HFFc6 (cell line): ENCODE measurements at regions not wholly inside any gene's neighbourhood (a gene's known extent, or its start where the extent isn't known, plus 50 kb on each side); places are given as distances from the start of the nearest gene placed in this dataset.

ENCODE experiments used
- DNase-seq: peaks from one replicate; pipeline ENCODE4 v3.0.0-alpha.2; 2018
- H3K27ac Mint-ChIP-seq: 2 replicates; pipeline ENCODE4 v1.8.0; 2020; ENCODE audit warnings: mild to moderate bottlenecking, mixed read lengths
- H3K27me3 Mint-ChIP-seq: 2 replicates; pipeline ENCODE4 v1.8.0; 2021; ENCODE audit warnings: mild to moderate bottlenecking, moderate library complexity, mixed read lengths; ENCODE audit not compliant: insufficient read depth
- H3K36me3 Mint-ChIP-seq: 2 replicates; pipeline ENCODE4 v1.8.0; 2021; ENCODE audit warnings: low read depth, mixed read lengths
- H3K4me1 Mint-ChIP-seq: 2 replicates; pipeline ENCODE4 v1.8.0; 2020; ENCODE audit warnings: low read depth, mixed read lengths
- H3K4me3 Mint-ChIP-seq: 2 replicates; pipeline ENCODE4 v1.8.0; 2020; ENCODE audit warnings: mild to moderate bottlenecking, moderate library complexity, mixed read lengths
- H3K9me3 Mint-ChIP-seq: 2 replicates; pipeline ENCODE4 v1.8.0; 2020; ENCODE audit warnings: mild to moderate bottlenecking, mixed read lengths
- TF ChIP-seq, protein P1 (sequence below): fragments of 200-600 bp; sonication (generic); IDR thresholded peaks from 2 replicates; pipeline ENCODE4 v1.5.0; 2021; ENCODE audit warnings: antibody characterized with exemption, mild to moderate bottlenecking

DNA sequence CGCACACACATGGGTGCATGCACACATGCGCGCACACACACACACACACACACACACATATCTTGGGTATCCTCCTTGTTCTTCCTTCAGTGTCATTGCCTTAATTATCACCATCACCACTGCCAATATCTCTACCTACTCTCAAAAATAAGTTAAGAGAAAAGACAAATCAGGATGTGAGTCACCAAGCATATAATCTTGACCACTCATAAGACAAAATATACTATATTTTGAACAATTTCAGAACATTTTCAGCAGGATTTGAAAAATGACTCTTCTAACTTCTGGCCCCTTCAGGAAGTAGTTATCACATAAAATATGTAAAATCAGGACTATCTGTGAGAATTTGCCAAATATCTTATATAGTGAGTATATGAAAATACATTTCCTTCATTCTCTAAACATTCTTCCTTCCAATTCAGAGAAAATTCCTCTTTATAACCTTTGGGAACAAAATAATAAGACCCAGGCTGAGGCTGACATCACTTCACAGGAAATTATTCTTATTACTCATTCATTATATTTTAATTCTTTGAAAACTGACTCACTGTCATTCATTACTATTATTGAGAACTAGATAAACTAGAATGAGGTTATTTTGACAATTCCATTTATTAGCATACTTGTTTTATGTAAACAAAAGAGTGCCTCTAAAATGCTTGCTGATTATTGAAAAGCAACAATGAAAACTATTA is 772.0 kb upstream of the ACO1 start:
- DNase-seq, result no peak
- H3K27ac Mint-ChIP-seq, result no peak overlapping the region
- H3K36me3 Mint-ChIP-seq, result no peaks in the 10 kb centered on the region
- peaks cover 39% of the 10 kb centered on the region for H3K9me3 Mint-ChIP-seq
- no peak overlapping the region for H3K4me3 Mint-ChIP-seq
- no peaks in the 10 kb centered on the region for H3K4me1 Mint-ChIP-seq
- H3K27me3 Mint-ChIP-seq, result no peaks in the 10 kb centered on the region
- TF ChIP-seq, protein P1, sequence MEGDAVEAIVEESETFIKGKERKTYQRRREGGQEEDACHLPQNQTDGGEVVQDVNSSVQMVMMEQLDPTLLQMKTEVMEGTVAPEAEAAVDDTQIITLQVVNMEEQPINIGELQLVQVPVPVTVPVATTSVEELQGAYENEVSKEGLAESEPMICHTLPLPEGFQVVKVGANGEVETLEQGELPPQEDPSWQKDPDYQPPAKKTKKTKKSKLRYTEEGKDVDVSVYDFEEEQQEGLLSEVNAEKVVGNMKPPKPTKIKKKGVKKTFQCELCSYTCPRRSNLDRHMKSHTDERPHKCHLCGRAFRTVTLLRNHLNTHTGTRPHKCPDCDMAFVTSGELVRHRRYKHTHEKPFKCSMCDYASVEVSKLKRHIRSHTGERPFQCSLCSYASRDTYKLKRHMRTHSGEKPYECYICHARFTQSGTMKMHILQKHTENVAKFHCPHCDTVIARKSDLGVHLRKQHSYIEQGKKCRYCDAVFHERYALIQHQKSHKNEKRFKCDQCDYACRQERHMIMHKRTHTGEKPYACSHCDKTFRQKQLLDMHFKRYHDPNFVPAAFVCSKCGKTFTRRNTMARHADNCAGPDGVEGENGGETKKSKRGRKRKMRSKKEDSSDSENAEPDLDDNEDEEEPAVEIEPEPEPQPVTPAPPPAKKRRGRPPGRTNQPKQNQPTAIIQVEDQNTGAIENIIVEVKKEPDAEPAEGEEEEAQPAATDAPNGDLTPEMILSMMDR, result no peak

DNA sequence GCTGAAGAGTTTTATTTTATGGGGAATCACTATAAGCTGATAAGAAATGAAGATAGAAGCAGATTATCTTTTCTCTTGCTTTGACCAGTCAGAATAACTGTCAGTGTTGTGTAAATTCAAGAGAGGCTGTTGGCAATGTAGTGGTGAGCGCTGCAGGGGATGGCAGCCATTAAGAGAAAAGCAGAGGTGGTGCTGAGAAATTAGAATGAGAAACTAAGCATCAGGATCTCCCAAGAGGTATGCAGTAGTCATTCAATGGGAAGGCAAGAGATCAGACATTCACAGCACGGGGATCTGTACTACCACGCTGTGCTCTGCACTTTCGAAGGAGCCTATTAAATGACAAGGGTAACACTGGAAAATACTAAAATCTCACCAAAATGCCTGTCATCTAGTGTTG is 768.5 kb upstream of the ACO1 start:
- Mint-ChIP-seq H3K9me3 (peaks cover 26% of the 10 kb centered on the region), H3K27ac (no peak overlapping the region), H3K4me1 (no peaks in the 10 kb centered on the region)

DNA sequence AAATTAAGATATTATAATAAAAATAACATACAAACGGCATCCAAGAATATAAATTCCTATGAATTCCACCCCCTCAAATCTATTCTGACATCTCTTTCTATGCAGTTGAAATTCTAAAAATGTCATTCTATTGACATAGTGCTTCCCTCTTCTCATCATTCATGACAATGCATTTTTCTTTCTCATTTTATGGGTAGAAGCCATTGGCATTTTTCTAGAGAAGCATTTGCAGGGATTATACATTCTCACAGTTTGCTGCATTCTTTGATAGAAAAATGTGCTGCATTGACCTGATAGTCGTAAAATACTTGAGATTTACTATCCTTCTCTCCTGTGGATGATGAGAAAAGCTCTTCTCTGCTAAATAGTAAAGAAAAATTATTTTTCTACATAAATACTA is 760.9 kb upstream of the ACO1 start:
- TF ChIP-seq, protein P1, result no peak
- Mint-ChIP-seq H3K4me3 (no peak overlapping the region), H3K9me3 (peaks cover 4% of the 10 kb centered on the region), H3K27me3 (no peaks in the 10 kb centered on the region), H3K4me1 (no peaks in the 10 kb centered on the region), H3K27ac (no peak overlapping the region), H3K36me3 (no peaks in the 10 kb centered on the region)
- no peak for DNase-seq

More for the DNA sequence above, 768.5 kb upstream of the ACO1 start:
- TF ChIP-seq, protein P1, result no peak
- Mint-ChIP-seq H3K4me3 (no peak overlapping the region), H3K27me3 (no peaks in the 10 kb centered on the region), H3K36me3 (no peaks in the 10 kb centered on the region)
- DNase-seq, result no peak

DNA sequence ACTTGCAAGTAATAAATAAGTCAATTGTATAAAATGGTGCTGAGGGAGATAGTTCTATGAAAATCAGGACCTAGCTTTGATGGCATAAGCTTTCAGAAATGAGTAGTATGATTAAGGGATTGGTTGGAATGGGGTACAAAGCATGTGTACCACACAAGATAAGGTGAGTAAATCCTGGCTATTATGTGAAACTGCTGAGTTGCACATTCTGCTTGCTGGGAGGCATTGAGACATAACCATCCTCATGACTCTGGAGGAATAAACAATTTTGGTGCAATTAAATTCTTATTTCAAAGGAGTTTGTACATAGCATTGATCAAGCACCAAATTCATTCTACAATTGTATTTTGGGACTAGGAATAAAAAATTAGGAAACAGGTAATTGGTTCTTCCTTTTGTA is 755.2 kb upstream of the ACO1 start:
- Mint-ChIP-seq H3K9me3 (peaks cover 4% of the 10 kb centered on the region; the same call in 1 of the 2 replicates), H3K4me1 (no peaks in the 10 kb centered on the region), H3K27ac (no peak overlapping the region), H3K4me3 (no peak overlapping the region), H3K36me3 (no peaks in the 10 kb centered on the region), H3K27me3 (no peaks in the 10 kb centered on the region)
- no peak for DNase-seq
- TF ChIP-seq, protein P1, result no peak

DNA sequence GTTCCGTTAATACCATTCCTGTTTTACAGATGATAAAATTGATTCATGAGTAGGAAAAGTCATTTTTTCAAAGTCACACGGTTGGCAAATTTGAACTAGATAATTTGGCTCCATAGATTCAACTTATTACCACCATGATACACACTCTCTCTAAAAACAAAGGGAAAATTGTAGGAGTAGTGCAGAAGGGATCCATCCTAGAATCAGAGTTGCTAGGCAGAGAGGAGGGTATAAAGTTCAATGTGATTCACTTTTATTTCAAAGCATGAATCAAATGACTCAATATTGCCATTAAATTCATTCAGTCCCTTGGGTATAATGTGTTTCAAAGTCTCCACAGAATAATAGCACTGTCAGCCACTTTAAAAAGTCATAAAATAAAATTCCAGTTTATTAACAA is 747.2 kb upstream of the ACO1 start:
- Mint-ChIP-seq H3K27ac (no peak overlapping the region), H3K36me3 (no peaks in the 10 kb centered on the region), H3K9me3 (peaks cover 18% of the 10 kb centered on the region), H3K27me3 (no peaks in the 10 kb centered on the region), H3K4me3 (no peak overlapping the region), H3K4me1 (no peaks in the 10 kb centered on the region)
- TF ChIP-seq, protein P1, result no peak
- no peak for DNase-seq

DNA sequence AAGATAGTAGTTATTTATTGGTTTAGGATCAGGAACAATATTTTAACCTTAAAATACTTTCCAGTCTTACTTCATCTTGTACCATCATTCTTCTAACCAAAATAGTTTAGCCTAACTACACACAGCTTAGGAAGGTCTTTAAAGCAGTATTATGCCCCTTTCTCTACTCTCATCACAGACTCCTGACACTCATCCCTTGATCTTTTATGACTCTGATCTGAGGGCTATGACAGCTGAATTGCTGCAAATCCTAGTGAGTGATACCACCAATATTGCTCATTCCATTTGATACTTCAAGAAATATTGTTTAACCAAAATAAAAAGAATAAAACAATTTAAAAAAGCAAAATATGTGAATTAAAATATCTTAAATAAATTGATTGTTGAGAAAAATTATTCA is 746.6 kb upstream of the ACO1 start:
- no peak for DNase-seq
- H3K9me3 Mint-ChIP-seq, result peaks cover 19% of the 10 kb centered on the region
- no peak overlapping the region for H3K27ac Mint-ChIP-seq
- TF ChIP-seq, protein P1, result no peak
- no peaks in the 10 kb centered on the region for H3K36me3 Mint-ChIP-seq
- H3K4me1 Mint-ChIP-seq, result no peaks in the 10 kb centered on the region
- no peaks in the 10 kb centered on the region for H3K27me3 Mint-ChIP-seq
- H3K4me3 Mint-ChIP-seq, result no peak overlapping the region
